GM23248 (cell line): ENCODE measurements at regions not wholly inside any gene's neighbourhood (a gene's known extent, or its start where the extent isn't known, plus 50 kb on each side); places are given as distances from the start of the nearest gene placed in this dataset.

Experiments used
- EZH2 ChIP-seq: fragments of 200-600 bp; sonication (generic); IDR thresholded peaks from 2 replicates; pipeline ENCODE4 v1.6.1; 2018; ENCODE audit warnings: antibody characterized with exemption, mild to moderate bottlenecking; ENCODE audit not compliant: insufficient read depth, poor library complexity, severe bottlenecking
- EZH2phosphoT487 ChIP-seq: fragments of 200-600 bp; sonication (generic); IDR thresholded peaks from 2 replicates; pipeline ENCODE4 v1.6.1; 2018; ENCODE audit warnings: antibody characterized with exemption, moderate library complexity, mild to moderate bottlenecking, low read depth; ENCODE audit not compliant: insufficient read depth

- no peak for TF ChIP-seq EZH2phosphoT487
- TF ChIP-seq EZH2 = no peak
These were observed 186.8 kb upstream of the PRICKLE1 start for GRCh38 chr12:42776396-42776795.
